NCI-H128 (cell line): ENCODE measurements at regions not wholly inside any gene's neighbourhood (a gene's known extent, or its start where the extent isn't known, plus 50 kb on each side); places are given as distances from the start of the nearest gene placed in this dataset.
"Not testable (repeated sequence)": the region's sequence is repeated elsewhere in the genome, so short reads cannot be mapped to it uniquely, and the experiment has no call there.

Source experiments
- DNase-seq: peaks from one replicate; lab custom pipeline; 2025; ENCODE audit not compliant: unreplicated experiment; lab: John Stamatoyannopoulos, UW

- DNase-seq = peak; percentile 21
These were observed 384.2 kb upstream of the CDH10 start for GRCh38 chr5:25029004-25029403.

GRCh38 chr5:25027526-25027925 lies 382.7 kb upstream of the CDH10 start:
- no peak for DNase-seq

- no peak for DNase-seq
These were observed 382.3 kb upstream of the CDH10 start for GRCh38 chr5:25027061-25027460.

GRCh38 chr5:25025831-25026230 lies 381.1 kb upstream of the CDH10 start:
- DNase-seq = no peak

DNA sequence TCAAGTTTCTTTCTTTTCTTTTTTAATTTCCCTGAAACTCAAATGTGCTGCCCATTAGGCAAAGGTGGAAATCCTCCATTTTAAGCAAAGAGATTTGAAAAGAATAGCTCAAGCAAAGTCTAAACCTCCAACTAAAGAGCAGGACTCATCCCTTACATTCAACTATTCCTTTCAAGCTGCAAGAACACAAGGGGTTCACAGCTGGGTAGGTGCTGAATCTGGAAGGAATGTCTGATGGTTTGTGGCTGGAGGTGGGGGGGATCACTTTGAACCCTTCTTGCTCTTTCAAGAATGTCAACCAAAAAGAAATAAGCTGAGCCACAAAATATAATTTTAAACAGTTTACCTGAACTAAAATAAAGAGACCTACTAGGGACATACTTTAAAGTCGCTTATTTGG lies 375.7 kb upstream of the CDH10 start:
- DNase-seq = no peak

DNA sequence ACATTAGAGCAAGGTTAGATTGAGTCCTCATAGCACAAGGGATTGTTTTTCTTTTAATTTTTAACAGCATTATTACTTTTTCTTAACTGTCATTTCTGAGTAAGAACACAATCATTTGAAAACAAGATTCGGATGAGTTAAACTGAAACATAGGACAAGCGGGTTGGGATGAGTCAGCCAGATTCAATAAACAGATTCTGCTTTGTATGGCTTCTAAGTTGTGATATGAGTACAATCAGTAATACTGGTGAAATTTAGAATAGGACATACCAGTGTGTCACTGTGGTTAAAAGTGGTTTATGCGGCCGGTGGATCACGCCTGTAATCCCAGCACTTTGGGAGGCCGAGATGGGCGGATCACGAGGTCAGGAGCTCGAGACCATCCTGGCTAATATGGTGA lies 364.3 kb upstream of the CDH10 start:
- no peak for DNase-seq

DNA sequence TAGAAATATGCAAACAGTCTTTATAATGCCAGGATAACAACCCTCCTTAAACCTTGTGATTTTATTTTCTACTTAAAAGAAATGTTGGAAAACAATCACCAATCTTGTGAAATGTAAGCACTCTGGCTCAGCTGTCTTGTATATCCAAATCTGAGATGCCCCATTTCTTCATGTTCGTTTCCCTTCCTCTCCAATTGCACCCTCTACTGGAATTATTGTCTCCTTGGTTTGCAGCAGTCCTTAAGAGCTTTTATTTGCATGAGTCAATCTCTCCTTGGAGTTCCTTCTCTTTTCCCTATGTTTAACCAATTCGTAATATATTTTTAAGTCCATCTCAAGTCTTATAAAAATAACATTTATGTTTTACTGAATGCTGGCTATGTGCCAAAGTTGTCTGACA lies 362.0 kb upstream of the CDH10 start:
- no peak for DNase-seq

DNA sequence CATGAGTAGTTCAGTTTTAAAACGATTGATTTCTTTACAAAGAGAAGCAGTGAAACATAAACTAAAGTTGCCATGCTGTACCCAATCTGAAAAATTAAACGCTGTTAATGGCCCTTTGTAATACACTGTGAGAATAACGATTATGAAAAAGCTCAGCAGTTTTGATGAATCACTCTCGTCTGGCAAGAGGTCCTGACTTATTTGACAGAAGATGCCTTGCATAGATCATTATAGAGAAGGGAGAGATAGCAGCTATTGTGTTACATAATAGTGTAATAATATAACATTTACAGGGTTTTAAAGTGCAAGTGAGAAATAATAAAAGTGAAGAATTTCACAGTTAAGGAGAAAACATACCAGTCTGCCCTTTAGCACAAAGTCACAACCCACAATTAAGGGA lies 361.5 kb upstream of the CDH10 start:
- no peak for DNase-seq

- no peak for DNase-seq
These were observed 360.7 kb upstream of the CDH10 start for GRCh38 chr5:25005431-25005830.

- no peak for DNase-seq
These were observed 357.6 kb upstream of the CDH10 start for GRCh38 chr5:25002371-25002770.

DNA sequence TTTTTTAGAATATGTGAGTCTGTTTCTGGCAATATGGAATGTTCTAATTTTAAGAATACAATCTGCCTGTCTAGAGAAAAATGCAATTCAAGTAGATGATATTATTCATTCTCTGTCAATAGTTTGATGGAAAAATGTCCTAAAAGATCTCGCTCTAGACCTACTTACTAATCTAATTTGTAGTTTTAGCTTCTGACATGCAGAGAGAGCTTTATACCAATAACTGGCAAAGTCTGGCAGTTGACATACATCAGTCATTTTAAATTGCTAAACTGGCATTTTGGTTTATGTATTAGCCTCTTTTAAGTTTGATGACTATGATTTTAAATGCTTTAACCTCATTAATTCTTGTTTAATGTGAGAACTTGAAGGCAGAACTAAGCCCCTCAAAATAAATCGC lies 355.0 kb upstream of the CDH10 start:
- no peak for DNase-seq

DNA sequence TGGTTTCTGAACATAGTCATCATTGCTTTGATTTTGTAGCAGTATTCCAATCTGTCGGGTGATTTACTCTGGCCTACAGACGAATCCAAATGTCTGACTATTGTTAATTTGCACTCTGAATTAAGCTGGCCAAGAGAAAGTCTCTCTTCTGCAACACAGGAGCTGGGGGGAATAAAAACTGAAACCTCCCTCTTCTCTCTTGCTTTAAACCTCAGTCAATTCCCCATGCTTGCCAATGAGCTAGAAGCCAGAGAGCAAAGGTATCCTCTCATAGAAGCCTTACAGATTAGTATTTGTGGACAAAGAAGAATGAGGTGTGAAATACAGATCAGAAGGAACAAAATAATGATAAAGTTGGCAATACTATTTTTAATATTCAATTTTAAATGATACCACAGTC lies 353.9 kb upstream of the CDH10 start:
- DNase-seq = no peak

DNA sequence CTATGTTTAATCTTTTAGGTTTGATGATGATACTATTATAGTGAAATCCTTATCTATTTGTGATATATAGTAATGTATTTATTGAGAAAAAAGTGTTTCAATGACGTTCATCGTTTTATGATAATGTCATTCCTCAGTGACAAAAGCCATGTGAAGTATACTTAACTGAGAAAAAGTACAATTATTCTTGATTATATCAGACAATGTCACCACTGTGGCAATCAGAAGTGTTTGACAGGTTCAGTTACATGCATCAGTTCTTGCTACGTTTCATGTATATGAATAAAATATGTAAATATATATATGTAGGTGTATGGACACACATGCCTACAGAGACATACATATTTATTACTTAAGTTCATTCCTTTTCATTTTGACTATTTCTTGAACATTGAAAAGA lies 341.5 kb upstream of the CDH10 start:
- DNase-seq = no peak

- DNase-seq = not testable (repeated sequence)
These were observed 333.8 kb upstream of the CDH10 start for GRCh38 chr5:24978552-24978951.

- DNase-seq = no peak
These were observed 318.8 kb upstream of the CDH10 start for GRCh38 chr5:24963611-24964010.

DNA sequence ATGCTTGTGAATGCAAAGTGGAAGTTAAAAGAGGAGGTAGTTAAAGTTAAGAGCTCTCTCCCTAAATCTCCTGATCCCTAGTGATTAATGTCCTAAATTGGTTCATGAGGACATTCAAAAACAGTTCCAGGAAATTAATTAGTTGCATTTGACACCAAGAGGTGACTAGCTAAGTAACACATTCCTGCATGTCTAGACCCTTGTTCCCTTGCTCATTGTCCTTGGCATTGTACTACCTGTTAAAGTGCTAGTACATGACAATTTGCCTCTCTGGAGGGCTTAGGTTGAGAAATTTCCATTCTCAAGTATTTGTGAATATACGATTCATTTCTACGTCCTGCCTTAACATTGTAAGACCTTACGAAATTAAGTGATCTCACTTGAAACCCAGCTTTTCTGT lies 278.6 kb upstream of the CDH10 start:
- no peak for DNase-seq

DNA sequence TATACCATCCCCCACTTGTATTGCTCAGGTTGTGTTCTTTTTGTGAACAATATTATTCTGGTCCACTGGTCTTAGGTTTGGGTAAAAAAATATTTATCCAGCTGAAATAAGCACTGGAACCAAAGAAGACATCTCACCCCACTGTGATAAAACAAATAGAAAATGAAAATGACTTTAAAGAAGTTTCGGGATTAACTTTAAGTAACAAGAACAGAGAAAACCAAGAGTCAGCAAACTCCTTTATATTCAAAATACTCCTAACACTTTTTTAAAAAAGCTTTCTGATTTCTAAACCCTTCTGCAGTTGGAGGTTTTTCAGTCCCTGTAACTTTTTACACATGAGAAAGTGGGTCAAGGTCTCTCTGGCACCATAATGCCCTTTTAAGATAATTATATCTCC lies 273.9 kb upstream of the CDH10 start:
- DNase-seq = no peak

GRCh38 chr5:24916863-24917262 lies 272.1 kb upstream of the CDH10 start:
- no peak for DNase-seq

DNA sequence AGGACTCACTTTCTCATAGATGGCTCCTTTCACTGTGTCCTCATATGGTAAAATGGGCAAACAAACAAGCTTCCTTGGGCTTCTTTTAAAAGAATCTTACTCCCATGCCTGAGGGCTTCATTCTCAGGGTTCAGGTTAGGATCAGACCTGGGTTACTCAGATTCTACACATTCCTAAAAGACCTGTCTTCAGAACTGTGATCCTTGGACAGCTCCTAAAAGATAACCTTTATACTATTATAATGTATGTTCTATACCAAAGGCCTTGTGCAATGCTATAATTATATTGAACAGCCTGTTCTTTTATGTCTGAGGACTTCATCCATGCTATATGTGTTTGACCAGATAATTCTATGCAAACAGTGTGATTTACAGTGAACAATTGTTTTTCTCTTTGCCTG lies 264.4 kb upstream of the CDH10 start:
- no peak for DNase-seq

- no peak for DNase-seq
These were observed 261.9 kb upstream of the CDH10 start for GRCh38 chr5:24906689-24907088.

DNA sequence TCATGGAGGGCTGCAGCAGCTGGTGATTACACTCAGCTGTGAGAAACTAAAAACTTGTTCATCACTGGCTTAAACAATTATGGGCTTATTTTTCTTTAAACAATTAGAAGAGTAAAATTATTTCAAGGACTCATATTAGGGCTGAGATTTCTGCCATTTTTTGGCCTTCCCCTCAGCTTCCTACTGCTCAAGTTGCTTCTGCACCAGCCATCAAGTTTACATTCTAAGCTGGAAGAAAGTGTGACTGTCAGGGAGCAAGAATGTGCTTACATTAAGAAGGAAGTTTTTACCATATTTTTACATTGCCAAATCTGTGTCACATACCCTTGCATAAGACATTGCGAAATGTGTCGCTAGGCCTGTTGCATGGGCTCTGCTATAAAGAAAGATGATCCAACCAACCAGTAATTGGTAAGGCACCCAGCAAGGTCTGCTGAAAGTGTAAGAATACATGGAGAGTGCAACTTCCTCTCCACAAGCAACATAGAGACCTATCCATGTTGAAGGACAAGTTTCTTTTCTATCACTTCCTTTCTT lies 260.3 kb upstream of the CDH10 start:
- no peak for DNase-seq

DNA sequence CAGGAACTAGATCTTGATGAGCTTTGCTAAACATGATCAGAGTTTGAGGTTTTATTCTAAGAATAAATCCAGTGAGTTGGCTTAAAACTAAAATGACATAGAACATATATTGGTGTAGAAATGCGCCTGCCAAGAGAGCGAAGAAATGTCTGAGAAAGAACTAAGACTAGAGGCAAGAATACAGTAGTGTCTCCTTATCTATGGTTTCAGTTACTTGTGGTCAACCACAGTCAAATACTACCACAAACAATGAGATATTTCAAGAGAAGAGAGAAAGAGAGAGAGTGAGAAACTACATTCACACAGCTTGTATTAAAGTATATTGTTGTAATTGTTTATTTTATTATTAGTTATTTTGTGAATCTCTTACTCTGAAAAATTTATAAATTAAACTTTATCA lies 254.4 kb upstream of the CDH10 start:
- DNase-seq = no peak

GRCh38 chr5:24864244-24864643 lies 219.5 kb upstream of the CDH10 start:
- no peak for DNase-seq

GRCh38 chr5:24862117-24862516 lies 217.3 kb upstream of the CDH10 start:
- no peak for DNase-seq
